Activated CD8-positive, alpha-beta memory T cell treated with anti-CD3 and anti-CD28 coated beads for 24 hours (primary cell): ENCODE measurements at regions not wholly inside any gene's neighbourhood (a gene's known extent, or its start where the extent isn't known, plus 50 kb on each side); places are given as distances from the start of the nearest gene placed in this dataset.

Experiments
- DNase-seq: peaks from one replicate; pipeline ENCODE4 v3.0.0-alpha.2; 2020

GRCh38 chr18:40066368-40066767, 1888.7 kb upstream of the PIK3C3 start:
- DNase-seq = no peak

GRCh38 chr18:40063488-40063887, 1891.5 kb upstream of the PIK3C3 start:
- no peak for DNase-seq

DNA sequence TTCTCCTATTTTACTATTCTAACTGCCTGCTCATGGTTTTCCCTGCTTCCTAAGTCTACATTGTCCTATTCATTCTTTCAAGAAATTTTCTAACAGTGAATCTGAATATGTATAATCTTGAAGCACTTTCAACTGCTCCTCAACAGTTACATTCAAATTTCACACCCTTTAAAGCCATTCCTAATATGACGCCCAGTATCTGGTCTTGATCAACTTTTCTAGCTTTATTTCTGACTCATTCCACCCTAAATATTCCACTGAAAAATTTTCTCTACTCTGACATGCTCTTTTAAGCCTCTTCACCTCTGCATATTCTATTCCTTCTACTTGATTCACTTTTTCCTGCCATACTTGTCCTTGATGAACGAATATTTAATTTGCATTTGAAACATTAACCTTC, 1893.9 kb upstream of the PIK3C3 start:
- no peak for DNase-seq

DNA sequence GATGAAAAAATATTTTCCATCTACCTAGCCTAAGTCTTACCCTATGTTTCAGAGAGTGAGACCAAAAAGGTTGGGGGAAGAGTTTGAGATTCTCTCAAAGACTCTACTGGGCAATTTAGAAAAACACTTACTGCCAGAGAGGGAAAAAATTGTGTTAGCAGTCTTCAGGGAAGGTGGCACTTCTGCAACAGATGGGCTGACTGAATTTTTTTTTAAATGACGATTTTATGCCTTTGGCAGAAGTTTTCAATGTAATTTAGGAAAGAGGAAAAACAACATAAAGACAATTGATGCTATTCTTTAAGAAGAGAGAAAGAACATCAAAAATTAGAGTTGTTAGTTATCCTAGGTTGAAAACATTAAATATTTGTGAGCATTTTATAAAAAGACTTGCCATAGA, 1894.5 kb upstream of the PIK3C3 start:
- no peak for DNase-seq

- no peak for DNase-seq
Measured at GRCh38 chr18:40058811-40059570, 1896.0 kb upstream of the PIK3C3 start.

DNA sequence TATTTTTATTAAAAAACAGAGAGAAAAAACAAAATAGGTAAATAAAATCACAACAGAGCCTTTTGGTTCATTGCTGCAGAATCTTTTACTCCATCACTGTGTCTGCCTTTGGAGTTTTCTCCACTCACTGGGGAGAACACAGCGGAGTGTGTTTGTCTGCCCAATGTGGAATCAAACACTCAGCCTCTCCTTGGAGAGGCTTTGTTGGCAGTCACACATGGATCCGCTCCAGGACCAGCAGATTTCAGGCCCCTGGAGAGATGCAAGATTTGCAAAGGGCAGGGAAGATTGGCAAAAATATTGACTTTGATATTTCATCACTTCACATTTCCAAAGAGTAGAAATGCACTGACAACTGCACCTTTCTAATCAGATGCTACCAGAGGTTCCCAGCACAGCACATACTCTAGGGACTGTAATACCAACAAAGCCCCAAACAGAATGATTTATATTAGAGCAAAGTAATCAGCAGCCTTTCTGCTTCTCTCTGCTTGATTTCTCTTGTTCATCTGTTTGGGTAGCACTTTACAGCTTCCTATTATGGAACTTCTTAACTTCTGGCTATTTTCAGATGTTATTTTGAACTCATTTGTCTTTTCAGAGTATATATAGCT, 1898.8 kb upstream of the PIK3C3 start:
- no peak for DNase-seq

- DNase-seq = no peak
Measured at GRCh38 chr18:40055262-40055661, 1899.8 kb upstream of the PIK3C3 start.

- no peak for DNase-seq
Measured at GRCh38 chr18:40049716-40050115, 1905.3 kb upstream of the PIK3C3 start.

- no peak for DNase-seq
Measured at GRCh38 chr18:40048886-40049650, 1906.0 kb upstream of the PIK3C3 start.

- DNase-seq = no peak
Measured at GRCh38 chr18:40048253-40048652, 1906.8 kb upstream of the PIK3C3 start.

GRCh38 chr18:40046596-40046995, 1908.4 kb upstream of the PIK3C3 start:
- no peak for DNase-seq

GRCh38 chr18:40041951-40042350, 1913.1 kb upstream of the PIK3C3 start:
- DNase-seq = no peak

GRCh38 chr18:40040574-40040973, 1914.5 kb upstream of the PIK3C3 start:
- DNase-seq = no peak

GRCh38 chr18:40037356-40037755, 1917.7 kb upstream of the PIK3C3 start:
- DNase-seq = no peak

- DNase-seq = no peak
Measured at GRCh38 chr18:40036861-40037260, 1918.2 kb upstream of the PIK3C3 start.

DNA sequence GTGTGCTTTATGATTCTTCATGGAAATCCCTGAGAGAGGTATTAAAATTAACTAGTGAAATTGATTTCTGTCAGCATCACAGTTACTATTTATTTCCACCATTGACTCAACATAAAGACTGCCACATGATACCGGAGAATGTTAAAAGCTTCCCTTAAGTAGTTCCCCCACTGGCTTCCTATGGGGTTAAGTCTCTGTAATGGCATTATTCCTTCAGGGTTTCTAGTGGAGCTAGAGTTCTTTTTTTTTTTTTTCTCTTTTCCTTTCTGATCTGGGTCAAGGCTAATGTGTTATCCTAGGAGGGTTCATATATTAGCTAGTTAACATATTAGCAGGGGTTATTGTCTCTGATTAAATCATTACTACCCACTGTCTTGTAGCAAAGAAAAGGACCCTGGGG, 1919.1 kb upstream of the PIK3C3 start:
- no peak for DNase-seq

DNA sequence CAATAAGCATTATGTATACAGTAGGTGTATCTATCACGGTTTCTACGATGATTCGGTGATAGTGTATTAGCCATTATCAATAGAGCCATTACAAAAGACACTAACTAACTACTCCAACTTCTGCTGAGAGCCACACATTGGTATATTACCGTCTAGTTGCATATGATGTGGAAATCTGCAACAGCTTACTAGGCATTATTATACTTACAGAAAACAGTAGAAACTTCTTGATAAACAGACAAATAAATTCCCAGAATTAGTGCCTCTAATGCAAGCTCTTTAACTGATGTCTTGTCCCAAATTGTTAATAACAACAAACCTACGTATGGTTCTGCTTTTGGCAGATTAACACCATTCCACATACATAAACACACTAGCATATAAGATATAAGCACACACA, 1923.0 kb upstream of the PIK3C3 start:
- DNase-seq = no peak

DNA sequence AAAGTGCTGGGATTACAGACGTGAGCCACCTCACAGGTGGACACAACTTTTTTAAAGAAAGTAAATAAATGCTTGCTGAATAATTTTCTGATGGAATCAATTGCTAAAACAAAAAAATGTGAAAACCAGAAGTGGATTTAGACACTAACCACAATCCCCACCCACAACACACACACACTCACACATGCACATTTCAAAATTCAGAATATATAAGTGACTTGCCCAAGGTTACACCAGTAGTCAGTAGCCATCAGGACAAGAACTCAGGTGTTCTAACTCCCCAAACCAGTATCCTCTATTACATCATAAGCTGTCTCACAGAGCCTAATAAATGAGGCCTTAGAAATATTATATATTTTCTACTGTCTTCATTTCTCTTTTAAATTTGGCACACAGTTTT, 1923.6 kb upstream of the PIK3C3 start:
- no peak for DNase-seq

GRCh38 chr18:40019797-40020392, 1935.1 kb upstream of the PIK3C3 start:
- DNase-seq = no peak

- DNase-seq = no peak
Measured at GRCh38 chr18:40018266-40018665, 1936.8 kb upstream of the PIK3C3 start.

- no peak for DNase-seq
Measured at GRCh38 chr18:40017021-40017420, 1938.0 kb upstream of the PIK3C3 start.

DNA sequence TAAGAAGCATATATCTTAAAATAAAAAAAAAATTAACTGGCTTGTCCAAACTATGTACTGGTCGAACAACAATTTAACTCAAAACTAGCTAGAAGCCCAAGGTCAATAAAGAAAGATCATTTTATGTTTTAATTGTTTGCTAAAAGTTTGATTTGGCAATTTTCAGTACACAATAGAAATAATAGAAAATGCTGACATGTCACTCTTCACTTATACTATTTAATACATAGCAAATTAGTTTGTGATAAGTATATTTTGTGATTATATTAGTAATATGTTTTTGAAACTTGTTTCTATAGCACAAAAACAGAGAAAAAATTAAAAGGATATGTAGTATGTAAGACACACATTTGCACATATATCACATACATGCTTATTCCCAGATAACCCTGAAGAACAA, 1938.6 kb upstream of the PIK3C3 start:
- no peak for DNase-seq

GRCh38 chr18:40013001-40013609, 1941.9 kb upstream of the PIK3C3 start:
- no peak for DNase-seq
